NAMALWA (cell line): ENCODE measurements at regions not wholly inside any gene's neighbourhood (a gene's known extent, or its start where the extent isn't known, plus 50 kb on each side); places are given as distances from the start of the nearest gene placed in this dataset.
"Not testable (repeated sequence)": the region's sequence is repeated elsewhere in the genome, so short reads cannot be mapped to it uniquely, and the experiment has no call there.

ENCODE experiments used
- DNase-seq: peaks from one replicate; pipeline ENCODE4 v3.0.0-alpha.2; 2015; ENCODE audit warnings: low spot score

DNA sequence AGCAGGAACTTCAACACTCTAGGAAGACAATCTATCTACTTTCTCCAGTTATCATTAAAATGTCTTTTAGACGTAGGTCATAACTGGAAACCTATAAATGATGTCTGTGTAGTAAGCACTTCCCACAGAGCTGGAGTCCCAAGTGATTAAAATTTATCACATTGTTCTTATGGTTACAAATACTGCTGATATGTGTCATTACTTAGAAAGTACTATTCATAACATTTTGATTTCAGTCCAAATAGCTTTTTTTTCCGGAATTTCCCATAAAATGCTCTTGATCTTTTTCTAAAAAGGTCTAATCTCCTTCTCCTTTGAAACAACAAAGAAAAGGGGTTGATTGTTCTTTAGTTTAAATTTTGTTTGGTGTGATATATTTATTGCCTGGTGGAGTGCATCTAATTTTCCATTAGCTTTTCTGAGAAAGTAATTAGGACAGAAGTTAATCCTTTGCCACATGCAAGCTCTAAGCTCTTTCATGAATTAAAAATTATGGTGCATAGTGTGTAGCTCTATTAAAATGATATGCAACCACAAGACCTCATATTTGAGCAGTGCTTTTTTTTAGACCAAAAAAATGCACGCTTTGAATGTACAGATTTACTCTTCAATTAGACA is 132.7 kb upstream of the TCF21 start:
- DNase-seq = no peak

DNA sequence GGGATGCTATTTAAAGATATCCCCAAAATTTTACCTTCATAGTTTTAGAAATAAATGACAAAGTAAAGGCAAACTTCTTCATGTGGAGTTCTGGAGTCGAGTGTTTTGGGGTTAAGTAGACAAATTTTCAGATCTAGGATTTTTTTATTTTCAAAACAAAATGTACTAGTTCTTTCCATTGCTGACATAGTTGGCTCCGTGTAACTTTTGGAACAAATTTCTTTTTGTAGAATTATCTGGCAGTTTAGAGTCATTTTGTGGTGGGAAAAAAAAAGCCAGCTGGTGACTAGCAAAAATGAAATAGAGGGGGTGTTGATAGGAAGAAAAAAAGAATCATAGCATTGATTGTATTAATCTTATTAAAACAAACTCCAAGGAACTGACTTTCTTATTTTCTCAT is 131.6 kb upstream of the TCF21 start:
- no peak for DNase-seq

GRCh38 chr6:133758815-133759335 is 130.0 kb upstream of the TCF21 start:
- no peak for DNase-seq

GRCh38 chr6:133759524-133759923 is 129.4 kb upstream of the TCF21 start:
- no peak for DNase-seq

DNA sequence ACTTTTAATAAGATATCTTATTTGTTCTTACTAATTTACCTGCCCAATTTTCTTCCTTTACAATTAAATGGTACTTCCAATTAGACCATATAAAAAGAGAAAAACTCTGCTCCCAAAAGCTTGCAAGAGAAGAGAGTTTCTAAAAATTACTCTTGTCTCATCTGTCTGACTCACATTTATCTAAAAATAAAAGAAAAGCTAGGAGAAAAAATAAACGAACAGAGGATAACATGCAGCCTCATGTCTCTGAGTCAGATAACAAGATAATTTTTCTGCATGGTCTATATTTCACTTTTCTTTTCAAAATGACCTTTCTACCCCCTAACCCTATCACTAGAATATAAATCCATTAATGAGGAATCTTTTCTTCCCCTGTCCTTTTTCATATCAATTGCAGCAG is 127.2 kb upstream of the TCF21 start:
- DNase-seq = no peak

GRCh38 chr6:133764008-133764753 is 124.7 kb upstream of the TCF21 start:
- no peak for DNase-seq

DNA sequence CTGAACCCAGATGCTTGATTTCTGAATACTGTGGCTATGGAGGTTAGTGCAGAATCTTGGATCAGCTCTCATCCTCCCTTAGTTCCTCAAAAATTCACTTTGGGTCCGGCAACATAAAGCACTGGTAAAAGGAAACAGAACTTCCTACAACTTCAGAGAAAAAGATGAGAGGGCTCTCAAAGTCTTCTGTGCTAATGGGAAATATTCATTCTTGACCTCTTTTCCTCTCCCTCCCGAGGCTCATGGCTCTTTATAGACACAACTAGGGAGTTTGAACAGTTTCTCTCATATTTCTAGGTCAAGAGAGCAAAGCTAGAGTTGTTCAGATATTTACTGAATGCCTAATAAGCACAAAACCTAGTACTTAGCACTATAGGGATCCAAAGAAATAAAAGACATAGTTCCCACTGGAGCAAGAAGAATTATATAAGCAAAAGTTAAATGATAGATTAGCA is 124.1 kb upstream of the TCF21 start:
- DNase-seq = no peak

DNA sequence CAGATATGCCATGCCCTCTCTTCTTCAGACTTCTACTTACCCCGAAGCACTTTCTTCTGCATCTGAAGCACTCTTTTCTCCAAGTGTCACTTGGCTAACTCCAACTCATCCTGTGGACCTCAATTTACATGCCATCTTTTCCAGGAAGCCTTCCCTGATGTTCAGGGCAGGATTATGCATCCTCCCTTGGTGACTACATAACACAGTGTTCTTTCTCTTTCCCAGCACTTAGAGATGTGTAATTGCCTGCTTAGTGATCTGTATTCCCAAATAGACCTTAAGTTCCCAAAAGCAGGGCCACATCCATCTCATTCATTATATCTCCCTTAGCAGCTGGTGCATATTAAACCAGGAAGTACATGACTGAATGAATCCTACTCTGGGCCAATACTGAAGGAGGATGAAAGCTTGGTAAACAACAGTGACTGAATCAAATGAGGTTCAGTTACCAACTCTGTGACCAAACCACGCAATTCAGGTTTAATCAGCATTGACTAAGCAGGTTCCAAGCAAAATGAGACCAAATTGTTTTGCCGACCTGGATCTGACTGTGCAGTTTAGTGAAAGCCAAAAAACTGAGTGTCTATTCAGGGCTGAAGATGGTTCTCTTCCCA is 121.4 kb upstream of the TCF21 start:
- DNase-seq = no peak

- no peak for DNase-seq
Observed at GRCh38 chr6:133768656-133769295, 120.1 kb upstream of the TCF21 start.

DNA sequence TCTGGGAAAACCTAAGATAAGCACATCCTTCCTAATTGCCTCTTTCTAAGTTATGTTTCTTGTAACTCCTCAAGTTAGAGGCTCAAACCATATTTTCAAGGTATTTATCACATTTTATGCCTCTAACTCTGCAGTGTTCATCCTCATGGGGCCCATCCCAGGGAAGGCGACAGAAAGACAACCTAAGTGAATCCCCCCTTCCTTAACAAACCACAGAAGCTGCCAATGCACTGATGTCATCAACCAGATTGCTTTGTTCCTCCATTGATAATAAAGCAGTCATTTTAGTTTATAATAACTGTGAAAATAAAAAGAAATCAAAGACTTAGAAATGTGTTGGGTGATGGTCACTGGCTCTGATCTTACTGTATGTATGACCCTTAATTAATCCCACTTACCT is 119.5 kb upstream of the TCF21 start:
- DNase-seq = no peak

- DNase-seq = no peak
Observed at GRCh38 chr6:133772567-133772966, 116.3 kb upstream of the TCF21 start.

- no peak for DNase-seq
Observed at GRCh38 chr6:133773776-133774175, 115.1 kb upstream of the TCF21 start.

GRCh38 chr6:133774356-133774755 is 114.6 kb upstream of the TCF21 start:
- no peak for DNase-seq

DNA sequence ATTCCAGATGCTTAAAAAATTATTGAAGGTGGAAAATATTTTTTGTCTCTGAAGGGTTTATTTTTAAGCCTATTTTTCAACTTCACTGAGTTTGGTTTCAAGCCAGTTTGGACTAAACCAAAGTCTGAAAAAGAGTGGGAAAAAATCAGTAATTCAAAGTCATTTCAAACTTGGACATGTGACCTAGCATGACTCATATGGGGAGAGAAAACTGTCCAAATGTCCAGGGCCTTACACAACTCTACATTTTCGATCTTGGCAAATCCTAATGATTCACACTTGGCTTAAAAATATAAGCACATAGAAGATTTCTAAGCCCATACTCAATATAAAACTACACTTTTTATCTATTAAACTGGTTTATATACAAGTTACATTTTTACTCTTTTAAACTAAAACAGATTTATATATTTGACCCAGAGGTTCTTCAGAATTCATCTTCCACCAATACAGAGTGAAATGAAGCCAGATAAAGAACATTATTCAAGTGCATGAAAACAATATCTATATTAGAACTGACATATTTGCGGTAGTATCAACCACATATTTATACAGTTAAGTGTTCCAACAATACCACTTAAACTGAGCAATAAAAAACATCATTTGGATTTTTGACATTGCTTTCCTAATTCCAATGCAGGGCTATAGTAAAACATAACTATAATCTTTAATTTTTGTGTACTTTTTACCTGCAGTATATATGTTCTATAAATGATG is 110.3 kb upstream of the TCF21 start:
- DNase-seq = no peak

DNA sequence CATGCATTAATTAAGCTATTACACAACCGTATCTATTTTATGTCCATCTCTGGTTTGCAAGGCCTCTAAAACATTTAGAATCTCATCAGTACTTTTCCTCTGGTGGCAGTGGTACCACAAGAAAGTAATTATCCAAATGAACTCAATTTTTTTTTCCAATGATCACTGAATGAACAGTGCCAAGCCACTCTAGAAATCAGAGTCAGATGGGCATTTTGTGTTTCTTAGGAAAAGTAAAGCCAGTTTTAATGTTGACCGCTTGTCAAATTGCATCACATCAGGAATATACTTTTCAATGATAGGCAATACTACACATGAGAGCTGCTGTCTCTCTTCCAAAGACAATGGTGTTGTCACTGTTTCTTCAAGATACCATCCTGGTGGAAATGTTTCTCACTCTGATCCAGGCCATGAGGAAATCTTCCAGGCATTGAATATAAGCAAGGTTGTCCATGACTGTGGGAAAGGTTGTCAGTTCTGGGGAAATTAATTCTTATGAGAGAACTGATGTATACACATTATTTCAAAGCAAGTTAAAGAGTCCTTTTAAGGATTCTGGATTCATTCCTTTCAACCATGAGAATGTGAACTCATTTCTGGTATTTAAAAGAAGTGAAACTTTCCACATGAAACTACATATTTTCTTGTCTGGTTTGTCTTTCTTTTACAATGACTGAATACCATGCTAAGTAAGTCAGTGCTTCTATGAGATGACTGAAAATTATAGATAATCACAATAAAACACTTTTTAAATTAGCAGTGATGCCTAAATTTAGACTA is 108.8 kb upstream of the TCF21 start:
- no peak for DNase-seq

DNA sequence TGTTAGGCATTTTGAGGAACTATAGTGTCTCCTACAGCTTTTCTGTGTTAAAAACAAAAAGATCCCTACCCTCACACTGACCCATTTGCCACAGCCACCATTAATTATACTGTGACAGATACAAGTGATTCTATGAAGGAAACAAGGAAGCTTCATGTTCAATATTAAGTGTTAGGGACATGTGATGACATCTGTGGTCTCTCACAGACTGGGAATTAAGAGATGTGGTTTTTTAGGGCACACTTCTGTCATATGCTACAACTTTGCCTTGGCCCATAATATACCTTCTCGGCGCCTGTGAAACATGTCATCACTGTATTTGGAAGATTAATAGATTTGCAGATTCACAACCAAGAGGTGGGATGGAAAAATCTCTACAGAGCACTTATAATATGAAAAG is 102.9 kb upstream of the TCF21 start:
- DNase-seq = no peak

GRCh38 chr6:133787122-133787521 is 101.8 kb upstream of the TCF21 start:
- DNase-seq = no peak

DNA sequence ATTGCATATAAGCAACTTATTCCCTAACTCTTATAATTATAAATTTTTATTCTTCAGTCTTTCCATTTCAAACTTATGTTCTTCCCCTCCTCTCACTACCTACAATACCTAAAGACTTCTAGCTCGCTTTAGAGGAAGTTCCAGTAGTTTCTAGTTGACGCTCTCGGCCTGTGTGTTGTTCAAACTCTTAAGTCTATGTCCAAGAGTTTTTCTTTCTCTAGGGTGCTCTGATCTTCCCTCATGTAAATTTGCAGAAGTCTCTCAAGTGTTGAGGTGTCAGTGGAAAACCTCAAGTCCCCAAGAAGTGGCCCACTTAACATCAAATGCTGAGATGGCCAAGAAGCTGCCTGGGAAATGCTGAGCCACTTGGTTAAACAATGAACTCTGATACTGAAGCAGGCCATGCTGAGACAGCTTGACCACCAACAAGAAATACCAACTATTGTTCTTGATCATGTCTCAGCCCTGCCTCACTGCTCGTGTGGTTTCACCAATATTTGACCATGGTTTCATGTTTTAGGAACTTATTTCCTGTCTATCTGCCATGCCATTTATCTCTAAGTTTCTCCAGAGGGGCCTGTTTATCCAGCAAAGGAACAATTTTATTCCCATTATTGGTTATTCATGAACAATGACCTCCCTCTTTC is 100.9 kb upstream of the TCF21 start:
- DNase-seq = no peak

DNA sequence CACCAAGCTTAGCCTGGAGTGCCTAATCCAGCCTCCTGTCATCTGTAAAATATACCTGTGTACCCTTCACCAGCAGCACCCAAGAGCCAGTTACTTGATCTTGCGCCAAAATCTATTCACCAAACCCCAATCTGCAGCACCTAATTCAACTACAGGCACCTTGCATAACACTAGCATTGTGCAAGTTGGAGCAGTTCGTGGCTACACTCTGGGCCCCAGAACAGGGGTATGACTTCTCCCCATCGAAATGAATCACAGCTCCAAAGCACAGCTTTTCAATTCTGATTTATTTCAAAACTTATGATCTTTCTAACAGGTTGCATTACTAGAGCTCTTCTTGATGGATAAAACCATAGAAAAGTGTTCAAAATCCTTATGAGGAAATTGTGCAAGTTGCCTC is 100.4 kb upstream of the TCF21 start:
- DNase-seq = no peak

GRCh38 chr6:133789449-133789848 is 99.5 kb upstream of the TCF21 start:
- DNase-seq = not testable (repeated sequence)

DNA sequence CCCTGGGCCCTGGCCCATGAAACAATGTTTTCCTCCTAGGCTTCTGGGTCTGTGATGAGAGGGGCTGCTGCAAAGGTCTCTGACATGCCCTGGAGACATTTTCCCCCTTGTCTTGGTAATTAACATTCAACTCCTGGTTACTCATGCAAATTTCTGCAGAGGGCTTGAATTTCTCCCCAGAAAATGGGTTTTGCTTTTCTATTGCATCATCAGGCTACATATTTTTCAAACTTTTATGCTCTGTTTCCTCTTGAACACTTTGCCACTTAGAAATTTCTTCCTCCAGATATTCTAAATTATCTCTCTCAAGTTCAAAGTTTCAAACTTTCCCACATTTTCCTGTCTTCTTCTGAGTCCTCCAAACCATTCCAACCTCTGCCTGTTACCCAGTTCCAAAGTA is 98.2 kb upstream of the TCF21 start:
- not testable (repeated sequence) for DNase-seq
